Stimulated activated CD4-positive, alpha-beta T cell treated with anti-CD3 and anti-CD28 coated beads, Interleukin-1b, Interleukin-23, amount 100 ng/mL, for 48 hours (primary cell): ENCODE measurements at regions not wholly inside any gene's neighbourhood (a gene's known extent, or its start where the extent isn't known, plus 50 kb on each side); places are given as distances from the start of the nearest gene placed in this dataset.
A peak's percentile ranks its signal among the peaks of the same experiment; 100 is the strongest.
"Not testable (repeated sequence)": the region's sequence is repeated elsewhere in the genome, so short reads cannot be mapped to it uniquely, and the experiment has no call there.

Experiments used
- DNase-seq: peaks from one replicate; pipeline ENCODE4 v3.0.0-alpha.2; 2020

DNA sequence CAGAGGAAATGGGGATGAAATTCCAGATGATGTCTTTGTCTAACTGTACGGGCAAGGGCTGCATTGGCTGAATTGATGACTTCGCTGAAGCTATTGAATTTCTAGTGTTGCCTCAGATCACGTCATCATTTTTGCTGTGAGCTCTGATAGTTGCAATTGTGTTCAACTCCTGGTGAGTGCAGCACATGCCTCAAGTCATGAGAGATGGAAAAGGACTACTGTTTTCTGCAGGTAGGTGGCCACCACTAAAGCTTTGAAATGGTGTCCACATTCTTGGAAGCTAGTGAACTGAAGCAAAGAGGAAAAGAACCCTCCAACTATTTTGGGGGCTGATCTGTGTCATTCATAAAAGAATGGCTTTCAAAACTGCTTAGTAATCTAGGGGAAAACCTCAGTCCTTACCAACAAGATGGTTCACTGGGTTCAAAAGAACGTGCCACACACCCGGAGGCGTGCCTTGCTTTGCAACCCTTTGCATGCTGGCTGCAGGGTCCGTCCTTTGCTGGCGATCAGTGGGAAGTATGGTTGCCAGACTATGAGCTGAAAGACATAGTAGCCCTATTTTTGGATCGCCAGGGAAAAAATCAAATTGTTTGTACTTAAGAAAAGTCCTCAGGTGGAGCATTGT lies 88.1 kb upstream of the STOX2 start:
- no peak for DNase-seq

DNA sequence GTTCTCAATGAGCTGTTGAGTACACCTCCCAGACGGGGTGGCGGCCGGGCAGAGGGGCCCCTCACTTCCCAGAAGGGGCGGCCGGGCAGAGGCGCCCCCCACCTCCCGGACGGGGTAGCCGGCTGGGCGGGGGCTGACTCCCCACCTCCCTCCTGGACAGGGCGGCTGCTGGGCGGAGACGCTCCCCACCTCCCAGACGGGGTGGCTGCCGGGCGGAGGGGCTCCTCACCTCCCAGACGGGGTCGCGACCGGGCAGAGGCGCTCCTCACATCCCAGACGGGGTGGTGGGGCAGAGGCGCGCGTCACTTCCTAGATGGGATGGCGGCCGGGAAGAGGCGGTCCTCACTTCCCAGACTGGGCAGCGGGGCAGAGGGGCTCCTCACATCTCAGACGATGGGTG lies 86.5 kb upstream of the STOX2 start:
- not testable (repeated sequence) for DNase-seq

DNA sequence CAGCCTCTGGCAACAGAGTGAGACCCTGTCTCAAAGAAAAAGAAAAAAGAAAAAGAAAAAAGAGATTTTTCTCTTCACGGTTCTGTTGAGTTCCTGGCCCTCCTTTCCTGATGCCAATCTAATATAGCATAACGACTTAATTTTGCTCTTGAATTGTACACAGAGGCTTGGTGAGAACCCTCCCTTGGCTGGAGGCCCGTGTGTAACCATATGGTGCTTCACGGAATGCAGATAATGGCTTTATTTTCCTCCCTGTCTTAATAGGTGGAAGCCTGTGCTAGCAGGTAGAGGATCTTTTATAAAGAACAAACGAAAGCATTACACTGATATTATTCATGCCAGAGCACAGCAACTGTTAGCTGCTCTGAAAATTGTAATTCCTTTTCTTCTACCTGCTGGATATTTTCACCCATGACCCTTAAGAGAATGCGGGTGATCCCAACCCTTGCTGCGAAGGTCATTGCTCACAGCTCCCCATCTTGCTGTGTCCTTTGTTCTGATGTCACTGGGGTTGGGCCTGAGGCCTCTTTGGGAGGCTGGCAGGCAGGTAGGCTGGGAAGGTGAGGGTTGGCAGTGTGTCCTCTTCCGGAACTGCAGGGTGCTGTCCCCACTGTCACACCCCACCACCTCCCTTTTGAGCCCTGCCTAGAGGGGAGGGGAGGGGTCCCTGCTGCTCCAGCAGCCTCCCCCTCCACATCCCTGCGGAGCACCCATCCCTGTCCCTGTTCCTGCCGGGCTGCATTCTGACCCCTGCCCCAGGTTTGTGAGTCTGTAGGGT lies 83.8 kb upstream of the STOX2 start:
- DNase-seq = no peak

DNA sequence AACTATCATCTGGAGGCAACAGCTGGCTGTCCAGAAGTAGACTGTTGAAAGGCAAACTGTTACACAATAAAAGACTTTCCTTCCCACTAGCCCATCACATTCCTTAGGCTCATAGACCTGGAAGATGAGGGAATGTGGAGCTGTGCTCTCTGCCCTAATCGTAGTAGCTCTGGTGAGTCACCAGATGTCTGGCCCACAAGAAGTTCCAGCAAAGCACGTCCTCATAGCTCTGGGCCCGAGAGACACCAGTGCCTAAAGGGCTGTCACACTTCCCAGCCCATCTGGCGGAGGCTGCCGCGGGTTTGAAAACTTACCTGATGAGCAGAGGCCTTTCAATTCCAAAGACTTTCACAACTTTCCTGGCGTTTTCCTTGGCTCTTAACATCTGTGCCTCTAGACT lies 81.7 kb upstream of the STOX2 start:
- DNase-seq = no peak

DNA sequence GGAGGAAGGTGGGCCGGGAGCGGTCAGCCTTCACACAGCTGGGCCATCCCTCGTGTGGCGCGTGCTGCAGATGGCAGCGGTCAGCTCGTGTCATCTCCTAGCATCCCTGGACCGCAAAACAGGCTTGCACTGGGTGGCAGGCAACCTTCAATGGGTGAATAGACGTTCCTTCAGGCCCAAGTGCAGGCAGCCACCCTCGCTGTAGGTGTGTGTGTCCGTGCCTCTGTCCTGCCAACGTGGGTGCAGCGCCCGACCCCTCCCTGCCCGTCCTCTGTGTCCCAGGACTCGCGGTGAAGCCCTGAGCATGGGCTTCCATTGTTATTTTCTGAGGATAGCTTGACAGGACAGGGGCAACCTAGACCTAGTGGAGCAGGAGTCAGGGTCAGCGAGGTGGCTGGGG lies 79.8 kb upstream of the STOX2 start:
- no peak for DNase-seq

DNA sequence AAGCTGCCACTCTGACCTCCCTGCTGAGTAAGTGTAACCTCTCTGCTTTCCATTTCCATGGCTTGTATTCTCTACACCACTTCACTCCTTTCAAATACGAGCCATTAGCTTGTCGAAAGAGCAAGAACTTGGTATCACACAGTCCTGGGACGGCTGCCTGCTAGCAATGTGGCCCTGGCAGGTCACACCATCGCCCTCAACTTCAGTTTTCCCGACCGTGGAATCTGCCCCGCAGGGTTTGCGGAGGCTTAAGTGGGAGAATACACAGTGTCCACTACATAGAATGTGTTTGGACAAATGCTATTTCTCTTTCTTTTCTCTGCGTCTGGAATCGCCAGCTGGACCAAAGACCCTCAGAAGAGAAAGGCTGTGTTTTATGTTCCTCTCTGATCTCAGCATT lies 78.6 kb upstream of the STOX2 start:
- no peak for DNase-seq

DNA sequence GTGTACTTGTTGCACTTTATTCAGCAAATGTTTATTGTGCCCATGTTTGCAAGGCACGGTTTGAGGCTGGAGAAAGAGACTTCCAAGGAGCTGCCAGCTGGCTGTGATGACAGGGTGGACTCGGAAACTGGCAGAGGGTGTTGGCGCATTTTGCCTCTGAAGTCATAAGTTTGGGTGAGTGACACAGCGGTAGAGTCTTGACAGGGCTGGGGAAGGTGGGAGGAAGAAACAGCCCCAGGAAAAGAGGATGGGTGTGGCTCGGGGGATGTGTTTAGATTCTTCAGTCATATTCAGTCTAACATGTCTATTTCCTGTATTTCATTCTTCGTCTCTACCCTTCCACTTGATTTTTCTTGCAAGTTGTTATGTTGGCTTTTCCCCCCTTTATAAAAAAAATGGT lies 77.0 kb upstream of the STOX2 start:
- DNase-seq = no peak

DNA sequence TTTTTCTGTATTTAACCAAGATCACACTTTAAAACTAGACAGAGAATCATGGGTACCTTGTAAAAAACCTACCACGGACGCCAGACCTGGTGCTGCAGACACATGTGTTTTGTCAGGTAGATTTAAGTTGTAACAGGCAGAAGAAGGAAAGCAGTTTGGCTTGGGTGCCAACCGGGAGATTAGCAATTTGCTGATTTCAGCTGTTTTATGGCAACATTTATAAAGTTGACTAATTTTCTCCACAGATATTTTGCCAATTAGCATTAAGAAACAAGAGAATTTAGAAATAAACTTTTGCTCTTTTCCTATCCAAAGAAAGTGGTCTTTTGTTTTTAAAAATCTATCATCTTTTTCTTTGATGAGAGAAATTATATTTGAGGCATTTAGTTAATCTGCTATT lies 76.3 kb upstream of the STOX2 start:
- no peak for DNase-seq

DNA sequence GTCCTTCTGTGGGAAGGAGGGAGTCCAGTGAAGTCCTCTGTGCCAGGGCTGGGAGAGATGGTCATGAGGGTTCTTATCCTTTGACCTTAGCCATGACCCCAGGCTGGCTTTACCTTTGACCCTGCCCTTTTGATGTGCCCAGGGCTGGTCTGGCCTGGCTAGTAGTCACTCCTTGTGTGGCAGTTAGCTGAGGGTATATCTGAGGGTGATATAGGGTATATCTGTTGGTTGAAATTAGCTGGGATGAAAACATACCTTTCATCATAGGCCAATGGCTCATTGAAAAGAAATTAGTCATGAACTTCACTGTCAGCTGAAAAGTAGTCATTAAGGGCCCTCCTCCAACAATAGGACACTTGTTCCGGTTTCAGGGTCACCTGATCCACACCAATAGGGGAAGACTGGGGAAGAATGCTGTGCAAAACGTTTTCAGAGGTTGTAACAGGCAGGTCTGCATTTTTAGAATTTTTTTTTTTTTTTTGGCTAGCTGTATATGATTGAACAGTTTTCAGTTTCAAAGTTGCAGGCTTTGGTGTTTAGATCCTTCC lies 74.6 kb upstream of the STOX2 start:
- DNase-seq = no peak

DNA sequence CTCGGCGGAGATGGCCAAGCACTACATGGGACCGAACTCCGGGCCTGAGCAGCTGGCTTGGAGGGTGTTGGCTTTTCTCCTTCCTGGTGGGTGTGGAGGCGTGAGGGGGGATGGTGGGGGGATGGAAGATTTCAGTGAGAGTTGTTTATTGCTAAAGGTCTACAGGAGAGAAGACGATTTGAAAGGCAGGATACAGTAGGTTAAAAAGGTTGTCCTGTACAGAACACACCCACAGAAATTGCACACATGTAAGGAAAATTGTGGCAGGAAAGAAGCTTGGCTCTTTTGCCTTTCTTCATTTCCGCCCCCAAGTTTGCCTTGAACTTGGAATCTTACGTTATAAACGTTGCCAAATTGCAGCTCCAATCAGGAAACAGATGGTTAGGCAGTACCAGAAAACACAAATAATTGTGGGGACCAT lies 74.1 kb upstream of the STOX2 start:
- no peak for DNase-seq

DNA sequence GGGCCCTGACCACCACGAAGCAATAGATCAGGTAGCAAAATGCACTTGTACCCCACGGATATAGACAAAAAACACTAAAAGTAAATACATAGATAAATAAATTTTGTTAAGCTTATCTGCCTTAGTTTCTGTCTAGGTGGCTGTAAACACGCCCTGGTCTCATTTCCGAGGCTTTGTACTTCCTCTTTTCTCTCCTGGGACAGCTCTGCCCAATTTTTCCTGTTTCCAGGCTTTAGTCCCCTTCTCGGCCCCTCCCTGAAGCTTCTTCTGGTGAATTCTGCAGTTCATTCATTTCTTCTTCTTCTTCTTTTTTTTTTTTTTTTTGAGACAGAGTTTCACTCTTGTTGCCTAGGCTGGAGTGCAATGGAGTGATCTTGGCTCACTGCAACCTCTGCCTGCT lies 73.4 kb upstream of the STOX2 start:
- no peak for DNase-seq

DNA sequence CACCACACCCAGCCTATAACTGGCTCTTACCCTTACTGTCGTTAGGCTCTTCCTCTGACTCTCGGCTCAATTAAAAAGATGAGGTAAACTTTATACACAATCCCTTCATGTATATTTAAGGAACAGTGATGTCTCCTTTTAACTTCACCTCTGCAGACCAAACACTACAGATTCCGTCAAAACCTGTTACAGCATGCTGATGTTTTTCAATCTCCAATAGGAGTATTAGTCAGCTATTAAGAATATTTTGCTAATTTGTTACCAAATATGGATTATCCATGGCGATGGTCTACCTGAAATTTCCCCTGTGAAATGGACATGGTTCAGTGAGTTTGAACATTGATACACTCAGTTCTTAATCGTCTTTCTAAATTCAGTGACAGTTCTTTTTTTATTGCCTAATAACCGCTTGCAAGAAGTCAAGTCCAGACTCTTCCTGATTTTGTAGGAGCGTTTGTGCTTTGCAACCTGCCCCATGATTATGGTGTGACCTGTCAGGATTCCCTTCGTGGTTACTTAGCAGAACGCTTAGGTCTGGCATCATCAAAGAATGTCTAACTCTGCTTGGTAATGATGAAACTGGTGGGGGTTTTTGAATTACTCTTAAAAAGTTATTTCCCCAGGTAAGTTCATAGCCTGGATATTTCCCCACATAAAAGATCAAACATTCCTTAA lies 72.2 kb upstream of the STOX2 start:
- DNase-seq = no peak

DNA sequence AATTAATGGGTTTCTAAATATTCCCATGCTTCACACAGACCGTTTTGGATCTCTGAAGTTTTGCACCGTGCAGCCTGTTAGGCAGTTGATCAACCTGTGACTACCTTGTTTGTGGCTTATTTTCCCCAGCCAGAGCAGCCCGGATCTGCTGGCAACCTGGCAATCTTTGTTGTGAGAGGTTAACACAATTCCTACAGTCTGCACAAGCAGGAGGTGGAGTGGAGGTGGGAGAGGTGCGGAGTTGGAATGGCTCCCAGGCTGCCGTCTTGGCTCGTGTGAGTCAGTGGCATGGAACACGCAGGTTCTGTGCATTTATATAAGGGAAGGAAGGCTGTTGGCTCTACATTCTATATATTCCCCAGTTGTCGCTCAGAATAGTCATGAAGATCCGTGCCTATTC lies 70.9 kb upstream of the STOX2 start:
- no peak for DNase-seq

DNA sequence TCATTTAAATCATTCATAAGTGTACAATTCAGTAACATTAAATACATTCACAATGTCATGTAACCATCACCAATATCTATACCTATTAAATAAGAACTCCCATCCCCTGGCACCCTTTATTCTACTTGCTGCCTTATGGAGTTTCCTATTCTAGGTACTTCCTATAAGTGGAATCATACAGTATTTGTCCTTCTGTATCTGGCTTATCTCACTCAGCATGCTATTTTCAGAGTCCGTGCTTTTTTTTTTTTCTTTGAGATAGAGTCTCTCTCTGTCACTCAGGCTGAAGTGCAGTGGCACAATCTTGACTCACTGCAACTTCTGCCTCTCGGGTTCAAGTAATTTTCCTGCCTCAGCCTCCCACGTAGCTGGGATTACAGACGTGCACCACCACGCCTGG lies 67.9 kb upstream of the STOX2 start:
- no peak for DNase-seq

DNA sequence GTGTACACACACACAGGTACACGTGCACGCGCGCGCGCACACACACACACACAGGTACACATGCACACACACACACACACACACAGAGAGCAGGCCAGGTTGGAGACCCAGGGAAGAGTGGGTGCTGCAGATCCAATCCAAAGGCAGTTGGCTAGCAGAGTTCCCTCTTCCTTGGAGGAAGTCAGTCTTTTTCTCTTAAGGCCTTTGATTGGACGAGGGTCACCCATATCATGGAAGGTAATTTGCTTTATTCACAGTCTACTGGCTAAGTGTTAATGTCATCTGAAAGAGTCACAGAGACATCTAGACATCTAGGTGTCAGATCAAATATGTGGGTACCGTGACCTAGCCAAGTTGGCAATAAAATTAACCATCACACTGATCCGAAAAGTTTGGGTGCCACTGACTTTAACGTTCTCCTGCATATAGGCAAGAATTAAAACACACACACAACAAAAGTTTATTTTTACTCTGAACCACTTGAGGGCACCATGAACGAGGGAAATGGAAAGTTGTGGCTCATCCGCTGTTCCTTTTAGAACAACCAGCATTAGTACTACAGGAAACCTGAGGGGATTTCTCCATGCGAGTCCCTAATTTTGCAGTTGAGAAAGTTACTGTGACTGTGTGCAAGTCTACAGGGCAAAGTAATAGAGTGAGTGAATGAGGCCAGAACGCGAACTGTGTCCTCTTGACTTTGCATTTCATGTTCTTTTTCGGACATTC lies 66.0 kb upstream of the STOX2 start:
- DNase-seq = no peak

DNA sequence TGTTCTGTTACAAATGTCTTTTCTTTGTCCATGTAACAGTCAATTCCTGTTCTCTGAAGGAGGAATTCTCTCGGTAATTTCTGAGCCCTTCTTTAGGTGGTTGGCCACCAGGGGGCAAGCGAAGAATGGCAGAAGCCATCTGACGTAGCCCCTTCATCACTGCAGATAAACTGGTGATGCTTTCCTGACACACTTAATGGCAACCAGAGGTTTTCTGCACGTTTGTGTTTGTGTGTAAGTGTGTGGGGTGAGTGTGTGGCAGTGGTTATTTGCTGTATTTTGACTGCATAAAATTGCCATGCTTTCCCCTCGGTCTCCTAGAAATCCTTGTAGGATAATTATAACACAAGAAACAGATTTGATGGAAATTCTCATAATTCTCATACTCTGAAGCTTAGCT lies 64.8 kb upstream of the STOX2 start:
- peak; percentile 60 for DNase-seq

DNA sequence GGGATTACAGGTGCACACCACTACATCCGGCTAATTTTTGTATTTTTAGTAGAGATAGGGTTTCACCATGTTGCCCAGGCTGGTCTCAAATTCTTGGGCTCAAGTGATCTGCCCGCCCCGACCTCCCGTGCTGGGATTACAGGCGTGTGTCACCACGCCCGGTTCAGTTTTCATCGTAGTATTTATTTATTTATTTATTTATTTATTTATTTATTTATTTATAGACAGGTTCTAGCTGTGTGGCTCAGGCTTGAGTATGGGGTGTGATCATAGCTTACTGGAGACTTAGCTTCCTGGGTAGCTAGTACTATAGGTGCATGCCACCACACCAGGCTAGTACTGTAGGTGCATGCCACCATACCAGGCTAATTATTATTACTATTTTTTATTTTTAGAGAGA lies 64.1 kb upstream of the STOX2 start:
- no peak for DNase-seq

DNA sequence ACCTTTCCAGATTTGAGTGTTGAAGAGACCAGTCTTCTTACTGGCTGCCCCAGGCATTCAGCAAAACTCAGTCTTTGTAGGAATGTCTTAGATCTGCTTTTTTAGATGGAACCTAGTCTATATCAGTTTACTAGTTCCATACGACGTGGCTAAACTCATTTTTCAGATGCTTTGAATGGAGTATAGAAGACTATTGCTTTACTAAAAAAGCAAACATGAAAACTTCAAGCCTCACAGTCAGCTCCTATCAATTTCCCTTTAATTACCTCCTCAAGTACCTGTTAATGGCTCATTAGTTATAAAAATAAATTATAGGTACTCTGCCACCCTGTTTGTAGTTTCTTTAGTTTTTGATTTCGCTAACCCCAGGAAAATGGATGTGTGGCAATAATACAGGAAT lies 63.0 kb upstream of the STOX2 start:
- no peak for DNase-seq

DNA sequence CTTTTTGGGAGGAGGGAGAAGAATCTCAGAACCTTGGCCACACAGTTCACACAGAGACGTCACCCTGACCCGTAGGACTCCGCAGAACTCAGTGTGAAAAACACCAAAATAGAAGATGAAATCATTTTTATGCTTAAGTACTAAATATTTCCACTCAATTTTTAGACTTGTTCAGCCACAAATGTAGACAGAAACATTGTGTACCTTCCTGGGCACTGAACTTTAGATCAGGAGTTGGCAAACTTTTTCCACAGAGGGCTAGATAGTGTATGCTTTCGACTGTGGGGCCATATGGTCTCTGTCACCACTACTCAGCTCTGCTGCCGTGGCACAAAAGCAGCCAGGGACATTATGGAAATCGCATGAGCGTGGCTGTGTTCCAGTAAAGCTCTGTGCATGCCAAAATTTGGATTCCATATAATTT lies 61.8 kb upstream of the STOX2 start:
- DNase-seq = no peak

DNA sequence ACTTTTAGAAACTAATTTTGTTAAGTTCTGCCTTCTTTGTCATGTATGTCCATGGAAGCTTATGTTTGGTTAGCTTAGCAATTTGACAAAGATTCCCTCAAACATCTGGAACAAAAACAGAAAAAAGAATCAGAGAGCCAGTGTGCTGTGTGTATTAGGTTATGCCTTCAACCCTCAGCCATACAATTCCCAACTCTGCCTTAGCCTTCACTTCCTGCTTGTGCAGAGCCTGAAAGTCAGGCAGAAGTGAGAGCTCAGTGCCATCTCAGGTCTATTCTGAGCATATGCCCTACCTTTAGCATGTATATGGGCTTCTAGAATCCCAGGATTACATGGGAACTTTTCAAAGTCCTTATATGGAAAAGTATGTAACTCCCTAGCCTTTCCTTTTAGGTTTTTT lies 58.2 kb upstream of the STOX2 start:
- no peak for DNase-seq

DNA sequence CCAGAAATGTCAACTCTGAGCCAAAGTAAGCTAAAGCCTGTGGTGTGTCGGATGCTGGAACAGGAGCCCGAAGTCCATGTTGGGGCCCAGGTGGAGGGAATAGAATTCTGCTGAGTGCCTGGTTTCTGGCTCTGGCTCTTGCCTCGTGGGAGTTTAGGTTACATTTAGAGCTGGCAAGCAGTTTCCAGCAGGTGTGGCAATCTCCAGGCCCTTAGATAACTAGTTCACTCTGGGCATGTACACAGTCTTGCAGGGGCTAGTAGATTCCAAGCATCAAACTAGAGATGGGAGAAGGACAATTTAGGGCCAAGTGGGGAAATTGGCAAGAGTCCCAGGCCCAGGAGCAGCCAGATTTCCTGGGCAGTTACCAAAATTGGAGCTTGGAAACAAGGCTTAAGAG lies 56.3 kb upstream of the STOX2 start:
- DNase-seq = no peak

DNA sequence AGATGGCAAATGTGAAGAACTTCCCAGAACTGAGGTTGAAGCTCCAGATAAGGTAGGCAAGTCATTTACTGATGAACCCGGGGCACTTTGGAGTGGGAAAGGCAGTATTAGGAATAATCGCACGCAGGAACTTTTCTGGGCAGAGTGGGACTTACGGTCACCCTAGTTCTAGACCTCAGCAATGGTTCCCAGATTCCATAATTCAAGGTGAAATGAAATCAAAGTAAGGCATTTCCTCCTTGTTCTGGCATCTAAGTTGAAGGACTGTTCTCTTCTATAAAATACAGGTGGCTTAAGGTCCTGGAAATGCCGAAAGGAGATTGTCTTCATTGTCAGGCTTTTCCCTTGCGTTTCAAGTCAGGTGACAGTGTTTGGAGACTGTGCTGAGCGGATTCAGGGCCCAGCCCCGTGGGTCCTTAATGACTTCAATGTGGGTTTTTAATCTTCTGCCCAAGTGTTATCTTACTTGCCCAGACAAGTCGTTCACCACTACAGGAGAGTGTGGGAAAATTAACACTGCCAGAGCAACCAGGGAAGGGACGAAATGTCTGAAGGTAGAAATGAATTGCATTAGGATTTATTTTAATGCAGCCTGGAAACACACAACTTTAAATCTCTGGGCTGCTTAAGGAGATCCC lies 52.1 kb upstream of the STOX2 start:
- no peak for DNase-seq

DNA sequence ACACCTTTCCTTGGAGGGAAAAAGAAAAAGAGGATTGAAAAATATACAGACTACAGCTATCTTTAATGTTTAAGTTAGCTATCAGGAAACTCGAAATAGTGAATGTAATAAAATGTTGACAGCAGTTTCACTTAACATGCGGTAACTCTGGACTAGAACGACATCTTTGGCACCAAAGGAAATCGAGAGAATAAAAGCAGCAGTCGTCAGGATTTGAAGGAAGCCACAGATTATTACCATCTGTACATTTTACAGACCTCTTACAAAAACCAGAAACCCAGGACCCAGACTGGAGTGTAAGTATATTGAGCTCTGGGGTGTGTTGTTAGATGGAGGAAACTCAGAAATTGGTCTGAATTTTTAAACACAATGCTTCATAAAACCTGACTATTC lies 51.6 kb upstream of the STOX2 start:
- no peak for DNase-seq
